ENCODE measurements at regions not wholly inside any gene's neighbourhood (a gene's known extent, or its start where the extent isn't known, plus 50 kb on each side); places are given as distances from the start of the nearest gene placed in this dataset.

GRCh38 chr20:11776687-11777086 is 141.0 kb upstream of the BTBD3 start:
- TF ChIP-seq CTCF (IDR thresholded peaks at IDR 0.05; ENCODE audit: low read length) (no peak), EZH2 (optimal IDR thresholded peaks at IDR 0.05; ENCODE audit: low read depth, low read length) (no peak), EZH2phosphoT487 (IDR thresholded peaks at IDR 0.05; ENCODE audit: low read length) (no peak)
